Right lobe of liver (tissue), 6 donors: ENCODE measurements at regions not wholly inside any gene's neighbourhood (a gene's known extent, or its start where the extent isn't known, plus 50 kb on each side); places are given as distances from the start of the nearest gene placed in this dataset.
"Not testable (repeated sequence)": the region's sequence is repeated elsewhere in the genome, so short reads cannot be mapped to it uniquely, and the experiment has no call there.

ENCODE experiments used
- ATAC-seq, 4 donors: fragments of 200-7000 bp; cut with Tn5 transposase; one replicate each; pipeline ENCODE4 v1.9.1; 2020; ENCODE audit warnings: mild to moderate bottlenecking in 4 of 4, moderate library complexity in 4 of 4
- DNase-seq, 3 donors: peaks; one replicate each; pipeline ENCODE4 v3.0.0-alpha.2; 2020
- H3K27ac ChIP-seq, 3 donors: fragments of 200-600 bp; one replicate each; pipeline ENCODE4 v1.8.0; 2022
- H3K27me3 ChIP-seq, 2 donors: fragments of 200-600 bp; one replicate each; pipeline ENCODE4 v1.8.0; 2022
- H3K36me3 ChIP-seq, 4 donors: fragments of 200-600 bp; sonication (generic) in 1 of 4; one replicate each; pipeline versions ENCODE4 v1.5.1 to v1.8.0; 2017 to 2022; ENCODE audit warnings: control low read depth in 1 of 4
- H3K4me1 ChIP-seq, 4 donors: fragments of 200-600 bp; sonication (generic) in 1 of 4; one replicate each; pipeline versions ENCODE4 v1.5.1 to v1.8.0; 2017 to 2022; ENCODE audit warnings: control low read depth in 1 of 4
- H3K4me3 ChIP-seq, 3 donors: fragments of 200-600 bp; one replicate each; pipeline ENCODE4 v1.8.0; 2022
- H3K9me3 ChIP-seq, 4 donors: fragments of 200-600 bp; sonication (generic) in 1 of 4; one replicate each; pipeline versions ENCODE4 v1.5.1 to v1.8.0; 2017 to 2022; ENCODE audit warnings: control low read depth in 1 of 4
- CTCF ChIP-seq, 4 donors: fragments of 200-600 bp in 3 of 4; fragments of 450-650 bp in 1 of 4; IDR thresholded peaks; one replicate each; pipeline versions ENCODE4 v1.5.1 to v1.8.0; 2016 to 2022; ENCODE audit warnings: antibody characterized with exemption in 4 of 4, mild to moderate bottlenecking in 2 of 4
- POLR2A ChIP-seq: fragments of 450-650 bp; IDR thresholded peaks from one replicate; pipeline ENCODE4 v1.6.1; 2017; ENCODE audit warnings: antibody characterized with exemption, mild to moderate bottlenecking
- WGBS: methylation state at CpG from one replicate; pipeline ENCODE4 v1.1.6; 2018; ENCODE audit warnings: low coverage, low lambda C conversion rate; ENCODE audit not compliant: insufficient coverage; ENCODE audit errors: missing lambda C conversion rate; 5-methylcytosine and 5-hydroxymethylcytosine counted together
- intact Hi-C, 2 donors: fragments of 100-400 bp; cut with DNase I; formaldehyde crosslinking; loops; one replicate each; pipeline versions ENCODE4 v1.11.2 to v1.14.1; 2022
- donor health status: DM: no; HTN: yes; CAD: no.
- donor health status: DM: no; HTN: no; CAD: no.
- donor health status: DM: no; HTN: no; CAD: no.
- donor health status: DM: no; HTN: yes; CAD: no.
- donor health status: DM: no; HTN: yes; CAD: no.

GRCh38 chr6:18536591-18537055 is 149.5 kb downstream of the RNF144B start:
- TF ChIP-seq CTCF (IDR thresholded peaks at IDR 0.05) = no peak
- no peak for TF ChIP-seq POLR2A
- no peak for DNase-seq

GRCh38 chr6:18538315-18538714 is 151.2 kb downstream of the RNF144B start:
- no peak overlapping the region for H3K4me3 ChIP-seq
- no peak for DNase-seq
- 87% methylated on average over 3 of the region's 3 CpGs for WGBS
- H3K4me1 ChIP-seq = no peaks in the 10 kb centered on the region
- intact Hi-C loops = no loop called here
- TF ChIP-seq POLR2A = no peak
- no peak for TF ChIP-seq CTCF (IDR thresholded peaks at IDR 0.05)
- ATAC-seq = no peak
- H3K27ac ChIP-seq = no peak overlapping the region
- no peaks in the 10 kb centered on the region for H3K27me3 ChIP-seq
- H3K9me3 ChIP-seq = no peaks in the 10 kb centered on the region
- H3K36me3 ChIP-seq = no peaks in the 10 kb centered on the region

More at GRCh38 chr6:18536591-18537055, 149.5 kb downstream of the RNF144B start:
- Histone ChIP-seq H3K27me3 (no peaks in the 10 kb centered on the region), H3K36me3 (no peaks in the 10 kb centered on the region), H3K9me3 (no peaks in the 10 kb centered on the region), H3K27ac (no peak overlapping the region), H3K4me1 (no peaks in the 10 kb centered on the region), H3K4me3 (no peak overlapping the region)
- 54% methylated on average over 6 of the region's 6 CpGs for WGBS
- intact Hi-C loops = no loop called here
- ATAC-seq = peak in 2 of 4 donors; percentile 25 to 32

- no peak for ATAC-seq
- Histone ChIP-seq H3K27ac (no peak overlapping the region), H3K27me3 (no peaks in the 10 kb centered on the region), H3K4me3 (no peak overlapping the region), H3K9me3 (no peaks in the 10 kb centered on the region), H3K4me1 (no peaks in the 10 kb centered on the region), H3K36me3 (no peaks in the 10 kb centered on the region)
- 59% methylated on average over 5 of the region's 6 CpGs for WGBS
- intact Hi-C loops = no loop called here
- DNase-seq = no peak
- TF ChIP-seq POLR2A = no peak
- no peak for TF ChIP-seq CTCF (IDR thresholded peaks at IDR 0.05)
Observed at GRCh38 chr6:18543051-18543450, 155.9 kb downstream of the RNF144B start.

GRCh38 chr6:18545142-18545541 is 158.0 kb downstream of the RNF144B start:
- ATAC-seq, H3K4me3 ChIP-seq, H3K27me3 ChIP-seq, H3K36me3 ChIP-seq, H3K9me3 ChIP-seq, H3K4me1 ChIP-seq, H3K27ac ChIP-seq, DNase-seq, intact Hi-C loops: not testable (repeated sequence)
- 73% methylated on average over 1 of the region's 1 CpG for WGBS

- Histone ChIP-seq H3K9me3 (no peaks in the 10 kb centered on the region), H3K4me1 (no peaks in the 10 kb centered on the region), H3K4me3 (no peak overlapping the region), H3K36me3 (no peaks in the 10 kb centered on the region), H3K27me3 (no peaks in the 10 kb centered on the region), H3K27ac (no peak overlapping the region)
- ATAC-seq = no peak
- DNase-seq = no peak
- TF ChIP-seq CTCF (IDR thresholded peaks at IDR 0.05) = no peak
- no peak for TF ChIP-seq POLR2A
- intact Hi-C loops = no loop called here
Observed at GRCh38 chr6:18545726-18546125, 158.6 kb downstream of the RNF144B start.
